Right forelimb (tissue), 1 donor: ENCODE measurements at regions not wholly inside any gene's neighbourhood (a gene's known extent, or its start where the extent isn't known, plus 50 kb on each side); places are given as distances from the start of the nearest gene placed in this dataset.
"Not testable (repeated sequence)": the region's sequence is repeated elsewhere in the genome, so short reads cannot be mapped to it uniquely, and the experiment has no call there.

Experiments
- DNase-seq: peaks from one replicate; pipeline ENCODE4 v3.0.0-alpha.2; 2018

GRCh38 chr6:74704540-74704939 is 501.3 kb downstream of the COL12A1 start:
- not testable (repeated sequence) for DNase-seq

GRCh38 chr6:74690365-74690764 is 515.5 kb downstream of the COL12A1 start:
- DNase-seq, result no peak

GRCh38 chr6:74689601-74690000 is 516.3 kb downstream of the COL12A1 start:
- peak; percentile 45 for DNase-seq

DNA sequence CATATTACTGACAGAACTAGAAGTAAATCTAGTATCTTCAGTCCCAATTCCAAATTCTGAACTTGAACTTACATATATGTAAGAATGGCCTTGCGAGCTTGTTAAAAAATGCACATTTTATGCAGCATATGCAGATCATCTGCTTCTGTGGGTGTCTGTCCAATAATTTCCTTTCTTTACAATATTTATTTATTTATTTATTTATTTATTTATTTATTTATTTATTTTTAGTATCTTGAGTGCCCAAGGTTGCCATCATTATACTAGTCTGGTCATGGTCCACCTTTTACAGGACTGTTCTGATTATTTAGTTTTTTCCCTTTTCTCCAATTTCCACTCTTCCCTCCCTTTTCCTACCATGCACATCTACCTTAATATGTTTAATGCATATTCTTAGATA is 528.4 kb downstream of the COL12A1 start:
- no peak for DNase-seq

DNA sequence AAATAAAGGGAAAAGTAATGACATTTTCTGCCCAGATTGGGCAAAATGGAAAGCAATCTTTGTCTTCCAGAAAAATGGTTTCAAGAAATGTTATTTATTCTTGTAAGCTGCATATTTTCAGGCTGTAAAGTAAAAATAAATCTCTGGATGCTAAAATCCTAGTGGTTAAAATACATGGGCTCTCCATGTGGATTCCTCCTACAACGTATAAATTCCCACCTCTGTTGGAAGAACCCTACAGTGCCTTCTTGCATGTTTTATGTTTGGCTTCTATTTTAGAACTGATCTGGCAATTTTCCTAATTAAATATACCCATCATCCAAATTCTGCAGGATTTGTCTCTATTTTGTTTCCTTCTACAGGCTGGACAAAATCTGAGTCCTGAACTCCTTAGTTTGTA is 528.9 kb downstream of the COL12A1 start:
- no peak for DNase-seq

GRCh38 chr6:74674377-74674776 is 531.5 kb downstream of the COL12A1 start:
- DNase-seq, result no peak

DNA sequence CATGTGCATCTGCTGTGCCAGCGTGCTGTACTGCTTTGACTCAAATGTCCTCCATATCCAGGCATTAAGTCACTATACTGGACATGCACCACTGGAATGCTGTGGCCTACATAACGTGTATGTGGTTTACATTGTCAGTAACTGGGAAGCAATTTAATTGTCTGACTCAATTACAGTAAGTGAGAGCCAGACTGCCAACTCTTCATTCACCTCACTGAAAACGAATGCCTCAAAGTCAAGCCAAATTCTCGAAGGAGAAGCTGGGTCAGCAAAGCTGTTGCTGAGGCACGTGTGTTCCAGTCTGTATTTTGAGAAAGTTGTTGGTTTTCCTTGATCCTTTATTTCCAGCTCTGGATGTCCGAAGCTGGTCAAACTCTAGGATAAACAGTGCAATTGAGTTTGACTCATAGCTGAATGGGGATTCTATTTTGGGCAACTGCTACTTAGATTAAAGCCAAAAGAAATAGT is 534.3 kb downstream of the COL12A1 start:
- no peak for DNase-seq

DNA sequence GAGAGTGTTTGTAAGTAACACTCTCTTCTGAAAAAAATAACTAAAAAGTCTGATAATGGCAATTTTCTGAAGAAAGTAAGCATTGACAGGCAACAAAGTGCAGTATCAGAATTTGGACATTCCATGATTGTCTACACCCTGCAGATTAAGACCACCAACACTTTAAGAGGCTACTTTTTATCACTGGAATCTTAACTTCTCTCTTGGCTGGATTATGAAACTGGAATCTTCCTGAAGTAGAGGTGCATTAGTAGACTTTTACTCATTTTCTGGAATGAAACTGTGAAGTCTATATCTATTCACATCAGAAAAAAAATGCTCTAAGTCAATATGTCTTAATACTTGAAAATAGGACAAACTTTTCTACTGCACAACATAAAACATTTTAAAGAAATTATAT is 547.5 kb downstream of the COL12A1 start:
- DNase-seq, result no peak

GRCh38 chr6:74657931-74658330 is 547.9 kb downstream of the COL12A1 start:
- no peak for DNase-seq

GRCh38 chr6:74657011-74657410 is 548.8 kb downstream of the COL12A1 start:
- no peak for DNase-seq

GRCh38 chr6:74656453-74656852 is 549.4 kb downstream of the COL12A1 start:
- no peak for DNase-seq

- no peak for DNase-seq
Observed at GRCh38 chr6:74654296-74654695, 551.6 kb downstream of the COL12A1 start.

DNA sequence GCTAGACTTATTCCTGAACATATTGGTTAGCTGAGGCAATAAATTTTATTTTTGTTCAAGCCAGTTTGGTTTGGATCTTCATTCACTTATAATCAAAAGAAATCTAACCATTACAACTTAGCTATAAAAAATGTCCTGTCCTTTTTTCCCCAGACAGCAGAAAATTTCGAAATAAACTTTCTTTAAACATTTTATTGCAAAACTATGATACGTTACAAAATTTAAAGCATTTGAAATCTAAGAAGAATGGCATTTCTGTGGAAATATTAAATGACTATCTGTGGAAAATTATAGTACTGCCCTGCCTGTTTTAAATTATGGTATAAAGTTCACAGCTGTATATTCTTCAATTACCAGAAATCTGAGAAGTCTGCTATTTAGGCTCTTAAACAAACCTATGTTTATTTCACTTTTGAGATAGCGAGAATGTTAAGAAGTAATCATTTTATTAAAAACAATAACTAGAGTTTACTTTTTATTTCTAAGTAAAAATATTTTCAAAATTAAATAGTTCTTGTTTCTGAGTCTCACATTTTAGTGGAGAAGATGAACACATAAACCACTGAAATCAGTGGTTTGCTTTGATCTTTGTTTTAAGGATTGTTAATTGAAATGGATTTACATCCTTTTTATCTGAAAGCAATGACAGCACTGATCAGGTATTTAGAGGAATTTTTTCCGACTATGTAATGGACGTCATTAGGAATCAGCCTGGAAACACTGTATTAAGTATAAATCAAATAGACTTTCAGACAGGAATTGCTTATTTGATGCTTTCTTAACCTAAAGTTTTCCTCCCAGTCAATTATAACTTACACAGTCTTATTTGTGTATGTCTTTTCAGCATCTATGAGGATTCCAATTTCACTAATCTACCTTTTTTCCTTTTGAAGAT is 553.7 kb downstream of the COL12A1 start:
- no peak for DNase-seq

- DNase-seq, result no peak
Observed at GRCh38 chr6:74650668-74651067, 555.2 kb downstream of the COL12A1 start.

DNA sequence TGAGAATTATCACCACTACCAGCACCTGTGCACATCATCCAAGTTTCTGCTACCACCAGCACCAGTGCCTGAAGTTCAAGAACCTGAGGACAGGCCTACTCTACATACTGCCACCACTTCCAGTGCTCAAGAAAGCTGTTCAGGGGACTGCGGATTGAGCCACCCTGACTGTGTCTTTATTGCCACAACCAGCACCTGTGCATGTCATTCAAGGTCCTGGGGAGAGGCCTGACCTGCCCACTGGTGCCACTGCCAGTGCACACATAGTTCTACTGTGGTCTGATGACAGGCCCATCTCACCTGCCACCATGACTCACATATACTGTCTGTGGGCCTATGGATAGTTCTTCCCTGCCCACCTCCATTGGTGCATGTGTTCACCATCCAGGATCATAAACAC is 559.4 kb downstream of the COL12A1 start:
- no peak for DNase-seq

DNA sequence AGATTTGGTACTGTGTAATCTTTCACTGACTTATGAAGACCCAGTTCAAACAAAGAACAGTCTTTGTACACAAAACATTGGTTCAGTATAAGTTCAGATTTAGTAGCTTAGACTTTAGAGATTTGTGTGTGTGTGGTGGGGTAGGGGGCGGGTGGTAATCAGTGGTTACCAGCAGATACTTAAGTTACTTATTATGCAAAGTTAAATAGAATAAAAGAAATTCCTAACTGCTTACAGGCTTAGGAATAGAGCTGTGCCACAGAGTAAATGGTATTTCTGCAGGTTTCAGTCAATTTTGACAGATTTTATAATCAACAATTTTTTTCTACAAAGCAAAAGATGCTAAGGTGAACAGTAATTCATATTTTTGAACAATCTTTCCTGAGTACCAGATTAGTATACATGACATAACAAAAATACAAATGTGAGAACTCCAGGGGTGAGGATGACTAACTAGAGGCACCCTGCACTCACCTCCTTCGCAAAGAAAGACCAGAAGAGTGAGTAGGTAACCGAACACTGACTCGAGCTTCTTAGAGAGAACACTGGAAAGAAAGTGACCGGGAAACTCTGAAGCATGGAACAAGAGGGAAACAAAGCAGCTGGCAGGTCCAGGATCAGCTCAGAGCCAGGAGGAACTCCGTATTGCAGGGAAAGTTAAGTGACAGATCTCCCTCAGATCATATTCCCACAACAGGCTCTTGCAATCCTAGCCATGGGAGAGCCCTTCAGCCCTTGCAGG is 560.6 kb downstream of the COL12A1 start:
- DNase-seq, result no peak

- no peak for DNase-seq
Observed at GRCh38 chr6:74642101-74642500, 563.8 kb downstream of the COL12A1 start.

DNA sequence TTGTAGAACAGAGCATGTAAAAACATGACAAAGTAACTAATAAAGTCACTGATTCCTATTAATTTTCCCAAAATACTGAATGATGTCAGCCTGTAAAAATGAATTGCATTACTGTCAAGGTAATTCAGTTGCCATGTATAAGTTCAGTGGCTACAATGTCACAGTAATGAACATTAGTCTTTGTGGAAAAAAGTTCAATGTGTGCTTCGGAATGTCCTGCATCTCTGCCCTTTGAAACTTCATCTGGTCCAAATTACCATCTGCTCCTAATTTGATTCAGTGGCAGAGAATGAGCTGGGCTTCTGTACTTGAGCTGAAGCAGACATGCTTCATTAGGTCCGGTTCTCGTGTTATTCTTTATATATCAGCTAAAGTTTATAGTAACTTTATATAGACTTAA is 567.4 kb downstream of the COL12A1 start:
- no peak for DNase-seq

GRCh38 chr6:74632196-74632875 is 573.5 kb downstream of the COL12A1 start:
- no peak for DNase-seq

- no peak for DNase-seq
Observed at GRCh38 chr6:74631564-74631963, 574.3 kb downstream of the COL12A1 start.

DNA sequence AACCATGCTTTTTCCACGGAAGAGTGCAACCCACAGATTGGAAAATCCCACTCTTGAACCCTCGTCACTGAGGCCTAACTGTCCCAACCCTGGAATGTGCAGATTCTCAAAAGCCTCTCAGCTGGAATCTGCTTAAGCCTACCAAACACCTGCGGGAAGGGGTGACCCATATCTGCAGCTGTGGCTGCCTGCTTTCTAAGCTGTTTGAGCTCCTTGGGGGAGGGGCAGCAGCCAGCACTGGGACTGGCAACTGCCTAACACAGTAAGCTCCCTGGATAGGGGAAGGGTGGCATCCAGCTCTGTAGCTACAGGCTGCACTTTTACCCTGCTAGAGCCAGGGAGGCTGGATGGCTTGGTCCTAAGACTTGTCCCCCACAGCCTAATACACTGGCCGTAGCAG is 579.6 kb downstream of the COL12A1 start:
- no peak for DNase-seq

DNA sequence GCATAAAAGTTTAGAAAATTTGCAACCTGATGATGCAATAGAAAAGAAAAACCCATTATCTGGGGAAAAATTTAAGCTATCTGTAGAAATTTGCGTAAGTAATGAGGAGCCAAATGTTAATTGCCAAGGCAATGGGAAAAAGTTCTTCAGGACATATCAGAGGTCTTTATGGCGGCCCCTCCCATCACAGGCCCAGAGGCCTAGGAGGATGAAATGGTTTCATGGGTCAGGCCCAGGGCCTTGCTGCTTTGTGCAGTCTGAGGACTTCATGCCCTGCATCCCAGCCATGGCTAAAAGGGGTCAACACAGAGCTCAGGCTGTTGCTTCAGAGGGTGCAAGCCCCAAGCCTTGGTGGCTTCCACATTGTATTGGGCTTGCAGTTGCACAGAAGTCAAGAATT is 582.8 kb downstream of the COL12A1 start:
- no peak for DNase-seq

- no peak for DNase-seq
Observed at GRCh38 chr6:74611220-74611619, 594.6 kb downstream of the COL12A1 start.

DNA sequence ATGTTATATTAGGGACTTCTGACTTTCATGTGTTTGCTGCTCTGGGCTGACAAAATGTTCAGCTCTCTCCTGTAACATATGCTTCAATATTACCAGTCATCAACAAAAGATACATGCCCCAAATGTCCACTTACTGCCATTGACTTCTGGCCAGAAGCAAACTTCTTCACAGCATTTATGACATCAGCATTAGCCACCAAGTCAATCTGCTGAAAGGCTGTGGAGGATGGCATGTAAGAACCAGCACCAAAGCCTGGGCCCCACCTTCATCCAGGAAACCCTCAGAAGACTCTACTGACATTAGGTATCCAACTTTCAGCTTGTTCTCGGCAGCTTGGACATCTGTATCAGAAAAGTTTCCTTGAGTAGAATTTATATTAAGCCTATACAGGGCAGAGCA is 595.5 kb downstream of the COL12A1 start:
- DNase-seq, result no peak
